Rectal smooth muscle tissue (tissue), 1 donor: ENCODE measurements at regions not wholly inside any gene's neighbourhood (a gene's known extent, or its start where the extent isn't known, plus 50 kb on each side); places are given as distances from the start of the nearest gene placed in this dataset.
"Not testable (repeated sequence)": the region's sequence is repeated elsewhere in the genome, so short reads cannot be mapped to it uniquely, and the experiment has no call there.

Experiments
- H3K27ac ChIP-seq: one replicate; pipeline ENCODE4 v1.7.0; 2013; ENCODE audit warnings: low read depth, low read length, inconsistent platforms
- H3K27me3 ChIP-seq: one replicate; pipeline ENCODE4 v1.7.0; 2013; ENCODE audit warnings: low read length; ENCODE audit not compliant: control insufficient read depth, insufficient read depth
- H3K36me3 ChIP-seq: one replicate; pipeline ENCODE4 v1.7.0; 2013; ENCODE audit warnings: low read length; ENCODE audit not compliant: control insufficient read depth, insufficient read depth
- H3K4me1 ChIP-seq: one replicate; pipeline ENCODE4 v1.7.0; 2013; ENCODE audit warnings: low read length; ENCODE audit not compliant: control insufficient read depth, insufficient read depth
- H3K4me3 ChIP-seq: one replicate; pipeline ENCODE4 v1.7.0; 2013; ENCODE audit warnings: low read length
- H3K9ac ChIP-seq: one replicate; pipeline ENCODE4 v1.7.0; 2013; ENCODE audit warnings: low read length

DNA sequence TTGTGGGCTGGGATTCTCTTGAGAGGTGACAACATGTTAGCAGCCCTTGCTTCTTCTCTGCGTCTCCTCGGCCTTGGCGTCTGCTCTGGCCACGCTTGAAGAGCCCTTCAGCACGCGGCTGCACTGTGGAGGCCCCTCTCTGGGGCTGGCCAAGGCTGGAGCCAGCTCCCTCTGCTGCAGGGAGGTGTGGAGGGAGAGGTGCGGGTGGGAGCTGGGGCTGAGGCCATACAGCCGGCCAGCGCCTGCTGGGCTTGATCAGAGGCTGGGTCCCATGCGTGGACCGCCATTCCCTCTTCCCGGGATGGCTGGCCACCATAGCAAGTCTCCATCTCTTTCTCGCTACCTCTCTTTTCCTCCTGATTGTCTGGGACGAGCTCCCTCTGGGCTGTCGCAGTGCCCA is 539.0 kb downstream of the PCDH7 start:
- H3K4me1 ChIP-seq = no peaks in the 10 kb centered on the region
- H3K9ac ChIP-seq = no peak overlapping the region
- no peak overlapping the region for H3K27ac ChIP-seq
- no peak overlapping the region for H3K4me3 ChIP-seq
- no peaks in the 10 kb centered on the region for H3K36me3 ChIP-seq
- no peaks in the 10 kb centered on the region for H3K27me3 ChIP-seq

- Histone ChIP-seq H3K27me3 (no peaks in the 10 kb centered on the region), H3K36me3 (no peaks in the 10 kb centered on the region), H3K4me3 (no peak overlapping the region), H3K27ac (no peak overlapping the region), H3K4me1 (no peaks in the 10 kb centered on the region), H3K9ac (no peak overlapping the region)
These were observed 541.5 kb downstream of the PCDH7 start for GRCh38 chr4:31261632-31262031.

DNA sequence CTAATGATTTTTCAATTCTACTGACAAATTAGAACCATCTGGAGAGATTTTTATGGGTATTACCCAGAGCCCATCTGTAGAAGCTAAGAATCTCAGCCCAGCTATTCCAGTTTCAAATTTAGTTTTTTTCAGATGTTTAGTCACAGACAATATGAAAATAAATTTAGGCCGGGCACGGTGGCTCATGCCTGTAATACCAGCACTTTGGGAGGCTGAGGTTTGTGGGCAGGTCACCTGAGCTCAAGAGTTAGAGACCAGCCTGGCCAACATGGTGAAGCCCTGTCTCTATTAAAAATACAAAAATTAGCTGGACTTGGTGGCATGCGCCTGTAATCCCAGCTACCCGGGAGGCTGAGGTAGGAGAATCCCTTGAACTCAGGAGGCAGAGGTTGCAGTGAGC is 545.9 kb downstream of the PCDH7 start:
- H3K4me1 ChIP-seq, H3K9ac ChIP-seq, H3K4me3 ChIP-seq, H3K27ac ChIP-seq, H3K36me3 ChIP-seq, H3K27me3 ChIP-seq: not testable (repeated sequence)

GRCh38 chr4:31272331-31273061 is 552.3 kb downstream of the PCDH7 start:
- H3K9ac ChIP-seq = no peak overlapping the region
- H3K4me1 ChIP-seq = no peaks in the 10 kb centered on the region
- H3K27ac ChIP-seq = no peak overlapping the region
- no peak overlapping the region for H3K4me3 ChIP-seq
- no peaks in the 10 kb centered on the region for H3K27me3 ChIP-seq
- no peaks in the 10 kb centered on the region for H3K36me3 ChIP-seq

GRCh38 chr4:31275906-31276305 is 555.7 kb downstream of the PCDH7 start:
- H3K36me3 ChIP-seq = no peaks in the 10 kb centered on the region
- no peak overlapping the region for H3K27ac ChIP-seq
- H3K9ac ChIP-seq = no peak overlapping the region
- H3K4me1 ChIP-seq = no peaks in the 10 kb centered on the region
- H3K27me3 ChIP-seq = no peaks in the 10 kb centered on the region
- H3K4me3 ChIP-seq = no peak overlapping the region

DNA sequence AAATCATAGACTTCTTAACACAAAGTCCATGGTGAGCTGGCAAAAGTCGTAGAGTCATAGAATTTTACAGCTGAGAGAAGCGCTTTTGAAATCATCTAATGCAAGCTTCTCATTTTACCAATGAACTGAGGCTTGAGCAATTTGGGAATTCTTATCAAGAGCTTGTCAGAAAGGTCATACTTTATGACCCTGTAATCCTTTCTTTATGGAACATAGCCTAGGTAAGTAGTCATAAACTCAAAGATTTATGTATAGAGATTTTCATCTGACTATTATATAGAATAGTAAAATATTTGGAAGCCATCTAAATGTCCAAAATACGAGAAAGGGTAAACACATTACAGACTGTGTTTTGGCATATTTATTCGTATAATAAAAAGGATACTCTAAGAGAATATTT is 563.5 kb downstream of the PCDH7 start:
- H3K36me3 ChIP-seq = no peaks in the 10 kb centered on the region
- H3K27ac ChIP-seq = no peak overlapping the region

GRCh38 chr4:31290836-31291235 is 570.7 kb downstream of the PCDH7 start:
- H3K27ac ChIP-seq = no peak overlapping the region
- no peaks in the 10 kb centered on the region for H3K4me1 ChIP-seq
- no peak overlapping the region for H3K9ac ChIP-seq
- no peaks in the 10 kb centered on the region for H3K27me3 ChIP-seq
- no peak overlapping the region for H3K4me3 ChIP-seq
- H3K36me3 ChIP-seq = no peaks in the 10 kb centered on the region

More for the DNA sequence above, 563.5 kb downstream of the PCDH7 start:
- H3K4me3 ChIP-seq = no peak overlapping the region
- H3K9ac ChIP-seq = no peak overlapping the region
- H3K4me1 ChIP-seq = no peaks in the 10 kb centered on the region
- H3K27me3 ChIP-seq = no peaks in the 10 kb centered on the region

DNA sequence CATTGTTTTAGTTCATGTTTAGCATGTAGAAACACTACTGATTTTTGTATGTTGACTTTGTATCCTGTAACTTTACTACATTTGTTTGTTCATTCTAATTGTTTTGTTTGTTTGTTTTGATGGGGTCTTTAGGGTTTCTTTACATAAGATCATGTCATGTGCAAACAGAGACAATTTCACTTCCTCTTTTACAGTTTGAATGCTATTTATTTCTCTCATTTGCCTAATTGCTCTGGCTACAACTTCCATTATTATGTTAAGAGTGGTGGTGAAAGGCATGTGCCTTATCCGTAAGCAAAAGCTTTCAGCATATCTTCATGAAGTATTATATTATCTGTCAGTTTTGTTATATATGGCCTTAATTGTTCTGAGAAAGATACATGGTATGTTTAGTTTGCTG is 571.1 kb downstream of the PCDH7 start:
- H3K9ac ChIP-seq = no peak overlapping the region
- H3K4me3 ChIP-seq = no peak overlapping the region
- no peaks in the 10 kb centered on the region for H3K27me3 ChIP-seq
- no peaks in the 10 kb centered on the region for H3K36me3 ChIP-seq
- H3K4me1 ChIP-seq = no peaks in the 10 kb centered on the region
- no peak overlapping the region for H3K27ac ChIP-seq

DNA sequence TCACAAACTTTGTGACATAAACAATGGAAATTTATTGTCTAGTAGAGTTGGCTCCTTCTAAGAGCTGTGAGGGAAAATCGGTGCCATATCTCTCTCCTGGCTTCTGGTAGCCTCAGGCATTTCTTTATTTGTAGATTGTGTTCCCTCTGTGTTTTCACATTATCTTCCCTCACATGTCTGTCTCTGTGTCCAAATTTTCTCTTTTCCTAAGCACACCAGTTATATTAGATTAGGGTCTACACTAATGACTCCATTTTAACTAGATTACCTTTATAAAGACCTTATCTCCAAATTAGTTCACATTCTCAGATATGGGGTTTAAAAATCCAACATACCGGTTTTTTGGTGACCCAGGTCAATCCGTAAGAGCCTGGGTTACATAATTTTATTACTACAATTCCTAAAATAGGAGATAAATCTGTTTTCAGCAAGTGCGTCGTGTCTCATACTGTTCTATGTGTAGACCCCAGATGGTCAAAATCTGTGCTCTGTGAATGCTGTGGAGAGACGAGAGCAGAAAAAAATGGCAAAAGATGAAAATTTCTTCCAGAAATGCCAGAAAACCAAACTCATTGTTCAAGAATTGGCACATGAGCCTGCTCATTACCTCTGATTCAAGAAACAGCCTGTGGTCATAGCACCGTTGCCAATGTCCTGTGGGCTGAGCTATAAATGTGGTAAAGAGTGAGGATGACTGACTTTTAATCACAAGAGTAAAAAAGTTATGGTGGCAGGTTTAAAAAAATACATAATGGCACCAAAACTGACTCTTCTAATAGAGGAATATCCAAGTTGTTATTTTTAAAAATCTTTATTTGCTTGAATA is 574.7 kb downstream of the PCDH7 start:
- Histone ChIP-seq H3K36me3 (no peaks in the 10 kb centered on the region), H3K4me3 (no peak overlapping the region), H3K9ac (no peak overlapping the region), H3K27ac (no peak overlapping the region), H3K27me3 (no peaks in the 10 kb centered on the region), H3K4me1 (no peaks in the 10 kb centered on the region)

GRCh38 chr4:31298737-31299136 is 578.6 kb downstream of the PCDH7 start:
- H3K36me3 ChIP-seq = no peaks in the 10 kb centered on the region
- H3K4me1 ChIP-seq = no peaks in the 10 kb centered on the region
- H3K27ac ChIP-seq = no peak overlapping the region
- no peaks in the 10 kb centered on the region for H3K27me3 ChIP-seq
- no peak overlapping the region for H3K4me3 ChIP-seq
- H3K9ac ChIP-seq = no peak overlapping the region

DNA sequence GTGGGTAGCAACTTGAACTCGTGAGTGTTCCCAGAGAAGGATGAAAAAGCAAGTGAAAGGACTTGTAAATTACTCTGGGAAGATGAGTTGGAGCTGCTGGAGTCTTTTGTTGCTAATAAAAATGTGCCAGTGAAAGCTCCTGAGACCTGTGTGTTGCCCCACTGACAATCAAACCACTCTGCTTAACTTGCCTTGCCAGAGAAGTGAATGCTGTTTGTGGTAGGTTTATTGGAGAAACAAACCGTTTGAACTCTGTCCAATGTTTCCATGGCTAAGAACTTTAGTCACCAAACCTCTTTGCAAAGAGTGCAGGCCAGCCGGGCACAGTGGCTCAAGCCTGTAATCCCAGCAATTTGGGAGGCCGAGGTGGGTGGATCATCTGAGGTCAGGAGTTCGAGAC is 586.9 kb downstream of the PCDH7 start:
- H3K4me1 ChIP-seq = no peaks in the 10 kb centered on the region
- H3K4me3 ChIP-seq = no peak overlapping the region
- H3K27ac ChIP-seq = no peak overlapping the region
- no peaks in the 10 kb centered on the region for H3K36me3 ChIP-seq
- no peak overlapping the region for H3K9ac ChIP-seq
- no peaks in the 10 kb centered on the region for H3K27me3 ChIP-seq

DNA sequence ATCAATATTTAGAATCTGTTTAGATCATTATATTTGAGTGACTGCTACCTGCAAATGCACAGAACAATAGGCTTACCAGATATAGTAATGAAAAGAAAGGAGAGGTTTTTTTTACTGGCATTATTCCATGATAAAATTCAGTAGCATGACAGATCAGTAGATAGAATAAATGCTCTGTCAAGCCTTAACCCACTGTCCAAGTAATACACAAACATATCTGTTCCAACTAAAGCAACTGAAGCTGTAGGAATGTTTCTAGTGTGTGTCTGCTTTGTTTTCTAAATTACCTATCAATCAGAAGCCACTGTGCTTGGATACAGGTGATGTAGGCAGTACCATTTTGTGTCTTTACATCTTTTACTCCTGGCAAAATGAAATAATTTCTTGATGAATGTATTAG is 604.6 kb downstream of the PCDH7 start:
- Histone ChIP-seq H3K4me3 (no peak overlapping the region), H3K9ac (no peak overlapping the region), H3K36me3 (no peaks in the 10 kb centered on the region), H3K27me3 (no peaks in the 10 kb centered on the region), H3K4me1 (no peaks in the 10 kb centered on the region), H3K27ac (no peak overlapping the region)

DNA sequence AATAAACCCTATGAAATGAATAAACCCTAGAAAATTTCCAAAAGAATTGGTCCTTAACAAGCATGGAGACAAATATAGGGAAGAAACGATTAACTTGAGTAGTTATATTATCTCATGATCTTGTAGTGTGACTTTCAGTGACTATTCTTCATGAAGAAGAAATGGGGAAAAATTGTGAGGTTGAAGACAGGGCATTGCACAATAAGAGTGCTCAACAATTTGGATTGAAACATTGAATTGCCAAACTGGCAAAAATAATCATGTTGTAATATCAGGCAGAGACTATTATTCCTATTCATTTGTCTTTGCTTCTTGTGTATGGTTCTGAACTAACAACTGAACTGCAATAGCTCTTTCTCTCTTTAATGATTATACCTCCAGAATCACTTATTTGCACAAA is 605.1 kb downstream of the PCDH7 start:
- Histone ChIP-seq H3K27me3 (no peaks in the 10 kb centered on the region), H3K36me3 (no peaks in the 10 kb centered on the region), H3K4me3 (no peak overlapping the region), H3K4me1 (no peaks in the 10 kb centered on the region), H3K27ac (no peak overlapping the region), H3K9ac (no peak overlapping the region)
